ENCODE measurements at regions not wholly inside any gene's neighbourhood (a gene's known extent, or its start where the extent isn't known, plus 50 kb on each side); places are given as distances from the start of the nearest gene placed in this dataset.

- Histone ChIP-seq H3K36me3 (no peaks in the 10 kb centered on the region), H3K4me3 (no peak overlapping the region), H3K27me3 (no peaks in the 10 kb centered on the region), H3K27ac (peak overlapping the region; percentile 24), H3K9me3 (no peaks in the 10 kb centered on the region), H3K4me1 (no peaks in the 10 kb centered on the region)
- intact Hi-C loops (cut with DNase I), result no loop called here
- TF ChIP-seq POLR2AphosphoS5 (IDR thresholded peaks at IDR 0.05; ENCODE audit: insufficient read depth in 1 of 2, low read depth in 1 of 2) (no peak), CTCF (IDR thresholded peaks at IDR 0.05) (no peak), POLR2A (IDR thresholded peaks at IDR 0.05) (no peak)
- no peak for DNase-seq (ENCODE audit: extremely low spot score in 2 of 2)
Measured at GRCh38 chr2:189267491-189267890, 87.9 kb upstream of the COL5A2 start.

- Histone ChIP-seq H3K4me1 (no peaks in the 10 kb centered on the region), H3K4me3 (no peak overlapping the region), H3K27me3 (no peaks in the 10 kb centered on the region), H3K27ac (peak overlapping the region; percentile 24), H3K9me3 (no peaks in the 10 kb centered on the region), H3K36me3 (no peaks in the 10 kb centered on the region)
- TF ChIP-seq POLR2A (IDR thresholded peaks at IDR 0.05) (no peak), POLR2AphosphoS5 (IDR thresholded peaks at IDR 0.05; ENCODE audit: insufficient read depth in 1 of 2, low read depth in 1 of 2) (no peak), CTCF (IDR thresholded peaks at IDR 0.05) (no peak)
- intact Hi-C loops (cut with DNase I), result no loop called here
- DNase-seq (ENCODE audit: extremely low spot score in 2 of 2), result no peak
Measured at GRCh38 chr2:189267925-189268579, 88.5 kb upstream of the COL5A2 start.

DNA sequence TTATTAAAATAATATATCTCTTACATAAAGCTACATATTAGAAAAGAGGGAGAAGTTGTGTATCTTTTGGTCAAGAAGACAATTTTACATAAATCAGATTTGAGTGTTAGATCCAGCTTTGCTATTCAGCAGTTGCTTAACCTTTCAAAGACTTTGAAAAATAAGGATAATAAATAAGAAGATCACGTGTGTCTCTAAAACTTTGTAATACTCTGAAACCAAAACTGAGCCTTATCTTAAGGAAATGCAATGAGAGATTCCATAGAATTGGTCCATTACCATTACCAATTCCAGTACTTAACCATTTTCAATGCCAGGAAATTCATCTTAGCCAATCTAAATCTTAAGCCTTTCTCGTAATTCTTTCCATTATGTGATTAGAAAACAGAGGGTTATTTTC, 89.2 kb upstream of the COL5A2 start:
- H3K27me3 ChIP-seq, result no peaks in the 10 kb centered on the region
- no peak overlapping the region for H3K4me3 ChIP-seq
- no peaks in the 10 kb centered on the region for H3K9me3 ChIP-seq
- intact Hi-C loops (cut with DNase I), result no loop called here
- no peak for TF ChIP-seq POLR2AphosphoS5 (IDR thresholded peaks at IDR 0.05; ENCODE audit: insufficient read depth in 1 of 2, low read depth in 1 of 2)
- TF ChIP-seq CTCF (IDR thresholded peaks at IDR 0.05), result no peak
- TF ChIP-seq POLR2A (IDR thresholded peaks at IDR 0.05), result no peak
- no peaks in the 10 kb centered on the region for H3K36me3 ChIP-seq
- no peak overlapping the region for H3K27ac ChIP-seq
- no peak for DNase-seq (ENCODE audit: extremely low spot score in 2 of 2)
- H3K4me1 ChIP-seq, result no peaks in the 10 kb centered on the region

DNA sequence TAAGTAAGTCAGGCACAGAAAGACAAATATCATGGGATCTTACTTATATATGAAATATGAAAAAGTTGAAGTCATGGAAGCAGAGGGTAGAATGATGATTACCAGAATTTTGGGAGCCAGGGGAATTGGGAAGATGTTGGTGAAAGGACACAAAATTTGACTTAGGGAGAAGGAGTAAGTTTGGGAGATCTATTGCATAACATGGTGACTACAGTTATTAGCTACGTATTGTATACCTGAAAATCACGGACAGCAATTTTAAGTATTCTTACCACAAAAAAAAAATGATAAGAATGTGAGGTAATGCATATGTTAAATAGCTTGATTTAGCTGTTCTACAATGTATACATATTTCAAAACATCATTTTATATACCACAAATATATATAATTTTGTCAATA, 94.2 kb upstream of the COL5A2 start:
- DNase-seq (ENCODE audit: extremely low spot score in 2 of 2), result no peak
- H3K4me3 ChIP-seq, result no peak overlapping the region
- no peaks in the 10 kb centered on the region for H3K27me3 ChIP-seq
- H3K4me1 ChIP-seq, result no peaks in the 10 kb centered on the region
- TF ChIP-seq CTCF (IDR thresholded peaks at IDR 0.05), result no peak
- no peak for TF ChIP-seq POLR2AphosphoS5 (IDR thresholded peaks at IDR 0.05; ENCODE audit: insufficient read depth in 1 of 2, low read depth in 1 of 2)
- no peak for TF ChIP-seq POLR2A (IDR thresholded peaks at IDR 0.05)
- intact Hi-C loops (cut with DNase I), result no loop called here
- H3K9me3 ChIP-seq, result no peaks in the 10 kb centered on the region
- H3K36me3 ChIP-seq, result no peaks in the 10 kb centered on the region
- H3K27ac ChIP-seq, result no peak overlapping the region

DNA sequence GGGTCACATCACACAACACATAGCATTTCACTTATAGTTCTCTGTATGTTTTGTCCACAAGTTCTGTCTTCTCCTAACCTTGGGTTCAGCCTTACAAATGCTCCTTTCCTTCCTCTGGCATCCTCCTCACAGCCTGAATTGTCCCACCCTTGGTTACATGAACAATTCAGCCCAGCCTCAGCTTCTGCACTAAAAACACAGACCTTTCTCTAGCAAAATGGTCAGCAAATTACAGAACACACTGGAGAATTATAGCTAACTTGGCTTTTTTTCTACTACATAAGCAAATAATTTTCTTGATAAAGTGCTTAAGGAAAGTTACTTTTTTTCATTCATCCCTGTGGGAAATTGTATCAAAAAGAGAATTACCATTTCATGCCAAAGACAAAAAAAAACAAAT, 94.8 kb upstream of the COL5A2 start:
- TF ChIP-seq POLR2AphosphoS5 (IDR thresholded peaks at IDR 0.05; ENCODE audit: insufficient read depth in 1 of 2, low read depth in 1 of 2) (no peak), CTCF (IDR thresholded peaks at IDR 0.05) (no peak), POLR2A (IDR thresholded peaks at IDR 0.05) (no peak)
- H3K27ac ChIP-seq, result no peak overlapping the region
- no peak overlapping the region for H3K4me3 ChIP-seq
- intact Hi-C loops (cut with DNase I), result no loop called here
- no peaks in the 10 kb centered on the region for H3K36me3 ChIP-seq
- no peak for DNase-seq (ENCODE audit: extremely low spot score in 2 of 2)
- H3K4me1 ChIP-seq, result no peaks in the 10 kb centered on the region
- H3K9me3 ChIP-seq, result no peaks in the 10 kb centered on the region
- no peaks in the 10 kb centered on the region for H3K27me3 ChIP-seq
